ENCODE measurements at regions not wholly inside any gene's neighbourhood (a gene's known extent, or its start where the extent isn't known, plus 50 kb on each side); places are given as distances from the start of the nearest gene placed in this dataset.
"Not testable (repeated sequence)": the region's sequence is repeated elsewhere in the genome, so short reads cannot be mapped to it uniquely, and the experiment has no call there.

- no peak for DNase-seq
Observed at GRCh38 chrX:45524805-45525204, 324.1 kb upstream of the DIPK2B start.

- DNase-seq, result no peak
Observed at GRCh38 chrX:45524296-45524695, 323.6 kb upstream of the DIPK2B start.

GRCh38 chrX:45518552-45518951, 317.9 kb upstream of the DIPK2B start:
- DNase-seq, result no peak

GRCh38 chrX:45517090-45517973, 316.7 kb upstream of the DIPK2B start:
- no peak for DNase-seq

- peak; percentile 53 for DNase-seq
Observed at GRCh38 chrX:45515262-45516215, 314.9 kb upstream of the DIPK2B start.

- DNase-seq, result no peak
Observed at GRCh38 chrX:45513042-45513441, 312.4 kb upstream of the DIPK2B start.

GRCh38 chrX:45508454-45508853, 307.8 kb upstream of the DIPK2B start:
- no peak for DNase-seq

- no peak for DNase-seq
Observed at GRCh38 chrX:45506149-45506730, 305.6 kb upstream of the DIPK2B start.

- no peak for DNase-seq
Observed at GRCh38 chrX:45505214-45505613, 304.5 kb upstream of the DIPK2B start.

GRCh38 chrX:45503787-45504362, 303.2 kb upstream of the DIPK2B start:
- DNase-seq, result not testable (repeated sequence)

- DNase-seq, result no peak
Observed at GRCh38 chrX:45502396-45502795, 301.7 kb upstream of the DIPK2B start.

- no peak for DNase-seq
Observed at GRCh38 chrX:45497290-45497689, 296.6 kb upstream of the DIPK2B start.

GRCh38 chrX:45485719-45486118, 285.0 kb upstream of the DIPK2B start:
- DNase-seq, result no peak

- no peak for DNase-seq
Observed at GRCh38 chrX:45479835-45480422, 279.3 kb upstream of the DIPK2B start.

- DNase-seq, result no peak
Observed at GRCh38 chrX:45479196-45479834, 278.6 kb upstream of the DIPK2B start.

- no peak for DNase-seq
Observed at GRCh38 chrX:45472968-45473367, 272.3 kb upstream of the DIPK2B start.

GRCh38 chrX:45467537-45467936, 266.9 kb upstream of the DIPK2B start:
- not testable (repeated sequence) for DNase-seq

GRCh38 chrX:45455732-45456131, 255.1 kb upstream of the DIPK2B start:
- DNase-seq, result not testable (repeated sequence)

GRCh38 chrX:45454290-45454689, 253.6 kb upstream of the DIPK2B start:
- no peak for DNase-seq

- no peak for DNase-seq
Observed at GRCh38 chrX:45449982-45450381, 249.3 kb upstream of the DIPK2B start.

- DNase-seq, result no peak
Observed at GRCh38 chrX:45447995-45448394, 247.3 kb upstream of the DIPK2B start.

GRCh38 chrX:45447331-45447730, 246.7 kb upstream of the DIPK2B start:
- no peak for DNase-seq

Measured in CD4-positive, alpha-beta T cell treated with Interleukin-15 for 1 hour (primary cell).